Right lobe of liver (tissue), 6 donors: ENCODE measurements at regions not wholly inside any gene's neighbourhood (a gene's known extent, or its start where the extent isn't known, plus 50 kb on each side); places are given as distances from the start of the nearest gene placed in this dataset.

ENCODE experiments used
- ATAC-seq, 4 donors: fragments of 200-7000 bp; cut with Tn5 transposase; one replicate each; pipeline ENCODE4 v1.9.1; 2020; ENCODE audit warnings: mild to moderate bottlenecking in 4 of 4, moderate library complexity in 4 of 4
- DNase-seq, 3 donors: peaks; one replicate each; pipeline ENCODE4 v3.0.0-alpha.2; 2020
- H3K27ac ChIP-seq, 3 donors: fragments of 200-600 bp; one replicate each; pipeline ENCODE4 v1.8.0; 2022
- H3K27me3 ChIP-seq, 2 donors: fragments of 200-600 bp; one replicate each; pipeline ENCODE4 v1.8.0; 2022
- H3K36me3 ChIP-seq, 4 donors: fragments of 200-600 bp; sonication (generic) in 1 of 4; one replicate each; pipeline versions ENCODE4 v1.5.1 to v1.8.0; 2017 to 2022; ENCODE audit warnings: control low read depth in 1 of 4
- H3K4me1 ChIP-seq, 4 donors: fragments of 200-600 bp; sonication (generic) in 1 of 4; one replicate each; pipeline versions ENCODE4 v1.5.1 to v1.8.0; 2017 to 2022; ENCODE audit warnings: control low read depth in 1 of 4
- H3K4me3 ChIP-seq, 3 donors: fragments of 200-600 bp; one replicate each; pipeline ENCODE4 v1.8.0; 2022
- H3K9me3 ChIP-seq, 4 donors: fragments of 200-600 bp; sonication (generic) in 1 of 4; one replicate each; pipeline versions ENCODE4 v1.5.1 to v1.8.0; 2017 to 2022; ENCODE audit warnings: control low read depth in 1 of 4
- CTCF ChIP-seq, 4 donors: fragments of 200-600 bp in 3 of 4; fragments of 450-650 bp in 1 of 4; IDR thresholded peaks; one replicate each; pipeline versions ENCODE4 v1.5.1 to v1.8.0; 2016 to 2022; ENCODE audit warnings: antibody characterized with exemption in 4 of 4, mild to moderate bottlenecking in 2 of 4
- POLR2A ChIP-seq: fragments of 450-650 bp; IDR thresholded peaks from one replicate; pipeline ENCODE4 v1.6.1; 2017; ENCODE audit warnings: antibody characterized with exemption, mild to moderate bottlenecking
- WGBS: methylation state at CpG from one replicate; pipeline ENCODE4 v1.1.6; 2018; ENCODE audit warnings: low coverage, low lambda C conversion rate; ENCODE audit not compliant: insufficient coverage; ENCODE audit errors: missing lambda C conversion rate; 5-methylcytosine and 5-hydroxymethylcytosine counted together
- intact Hi-C, 2 donors: fragments of 100-400 bp; cut with DNase I; formaldehyde crosslinking; loops; one replicate each; pipeline versions ENCODE4 v1.11.2 to v1.14.1; 2022
- donor health status: DM: no; HTN: yes; CAD: no.
- donor health status: DM: no; HTN: no; CAD: no.
- donor health status: DM: no; HTN: no; CAD: no.
- donor health status: DM: no; HTN: yes; CAD: no.
- donor health status: DM: no; HTN: yes; CAD: no.

GRCh38 chrX:137746289-137746688 is 180.4 kb downstream of the ZIC3 start:
- Histone ChIP-seq H3K4me1 (no peaks in the 10 kb centered on the region), H3K9me3 (no peaks in the 10 kb centered on the region), H3K4me3 (no peak overlapping the region), H3K27me3 (peaks cover 0 to 7% of the 10 kb centered on the region in 2 donors), H3K36me3 (no peaks in the 10 kb centered on the region), H3K27ac (no peak overlapping the region)
- intact Hi-C loops = no loop called here
- ATAC-seq = no peak
- no peak for TF ChIP-seq CTCF (IDR thresholded peaks at IDR 0.05)
- TF ChIP-seq POLR2A = no peak
- DNase-seq = no peak
- WGBS = 44% methylated on average over 1 of the region's 1 CpG

GRCh38 chrX:137747244-137748043 is 181.5 kb downstream of the ZIC3 start:
- Histone ChIP-seq H3K36me3 (no peaks in the 10 kb centered on the region), H3K27me3 (peaks cover 0 to 7% of the 10 kb centered on the region in 2 donors), H3K4me3 (no peak overlapping the region), H3K27ac (no peak overlapping the region), H3K4me1 (no peaks in the 10 kb centered on the region), H3K9me3 (no peaks in the 10 kb centered on the region)
- intact Hi-C loops = no loop called here
- no peak for TF ChIP-seq POLR2A
- no peak for TF ChIP-seq CTCF (IDR thresholded peaks at IDR 0.05)
- DNase-seq (no peak), ATAC-seq (no peak)
- WGBS = 27% methylated on average over 14 of the region's 14 CpGs

- 16% methylated on average over 7 of the region's 7 CpGs for WGBS
- no peak overlapping the region for H3K27ac ChIP-seq
- DNase-seq (no peak), ATAC-seq (no peak)
- intact Hi-C loops = no loop called here
- H3K9me3 ChIP-seq = no peaks in the 10 kb centered on the region
- no peaks in the 10 kb centered on the region for H3K4me1 ChIP-seq
- no peaks in the 10 kb centered on the region for H3K36me3 ChIP-seq
- H3K4me3 ChIP-seq = no peak overlapping the region
- peaks cover 0 to 7% of the 10 kb centered on the region in 2 donors for H3K27me3 ChIP-seq
- TF ChIP-seq POLR2A (no peak), CTCF (IDR thresholded peaks at IDR 0.05) (no peak)
Observed at GRCh38 chrX:137748827-137749226, 182.9 kb downstream of the ZIC3 start.

GRCh38 chrX:137749246-137749645 is 183.3 kb downstream of the ZIC3 start:
- H3K4me1 ChIP-seq = no peaks in the 10 kb centered on the region
- TF ChIP-seq CTCF (IDR thresholded peaks at IDR 0.05) (no peak), POLR2A (no peak)
- no peaks in the 10 kb centered on the region for H3K36me3 ChIP-seq
- ATAC-seq (no peak), DNase-seq (no peak)
- intact Hi-C loops = no loop called here
- H3K9me3 ChIP-seq = no peaks in the 10 kb centered on the region
- 7% methylated on average over 3 of the region's 3 CpGs for WGBS
- H3K27ac ChIP-seq = no peak overlapping the region
- H3K27me3 ChIP-seq = peaks cover 0 to 7% of the 10 kb centered on the region in 2 donors
- no peak overlapping the region for H3K4me3 ChIP-seq
